MM.1S (cell line): ENCODE measurements at regions not wholly inside any gene's neighbourhood (a gene's known extent, or its start where the extent isn't known, plus 50 kb on each side); places are given as distances from the start of the nearest gene placed in this dataset.

Experiments used
- CTCF ChIP-seq: fragments of 300-600 bp; sonication (generic); IDR thresholded peaks from 2 replicates; pipeline ENCODE4 v1.5.1; 2016; ENCODE audit warnings: antibody characterized with exemption, low read length, mixed read lengths
- EZH2 ChIP-seq: fragments of 300-600 bp; sonication (generic); optimal IDR thresholded peaks from 2 replicates; pipeline ENCODE3; 2017; ENCODE audit warnings: low read depth, mild to moderate bottlenecking, antibody characterized with exemption, low read length, mixed read lengths

GRCh38 chr5:168013546-168013945, 277.9 kb upstream of the WWC1 start:
- TF ChIP-seq CTCF (no peak), EZH2 (no peak)
